22Rv1 (cell line): ENCODE measurements at regions not wholly inside any gene's neighbourhood (a gene's known extent, or its start where the extent isn't known, plus 50 kb on each side); places are given as distances from the start of the nearest gene placed in this dataset.

Source experiments
- CTCF ChIP-seq: fragments of 450-650 bp; IDR thresholded peaks from 2 replicates; pipeline ENCODE4 v1.5.1; 2017; ENCODE audit warnings: mild to moderate bottlenecking
- ZFX ChIP-seq: fragments of 450-650 bp; IDR thresholded peaks from 2 replicates; pipeline ENCODE4 v1.6.1; 2017; ENCODE audit warnings: antibody characterized with exemption, borderline replicate concordance

GRCh38 chr7:114788706-114789105, 133.2 kb upstream of the MDFIC start:
- TF ChIP-seq CTCF = no peak
- no peak for TF ChIP-seq ZFX
